ENCODE measurements at regions not wholly inside any gene's neighbourhood (a gene's known extent, or its start where the extent isn't known, plus 50 kb on each side); places are given as distances from the start of the nearest gene placed in this dataset.

- DNase-seq: no peak
These were observed 587.7 kb upstream of the ADGRL4 start for GRCh38 chr1:79594121-79594698.

DNA sequence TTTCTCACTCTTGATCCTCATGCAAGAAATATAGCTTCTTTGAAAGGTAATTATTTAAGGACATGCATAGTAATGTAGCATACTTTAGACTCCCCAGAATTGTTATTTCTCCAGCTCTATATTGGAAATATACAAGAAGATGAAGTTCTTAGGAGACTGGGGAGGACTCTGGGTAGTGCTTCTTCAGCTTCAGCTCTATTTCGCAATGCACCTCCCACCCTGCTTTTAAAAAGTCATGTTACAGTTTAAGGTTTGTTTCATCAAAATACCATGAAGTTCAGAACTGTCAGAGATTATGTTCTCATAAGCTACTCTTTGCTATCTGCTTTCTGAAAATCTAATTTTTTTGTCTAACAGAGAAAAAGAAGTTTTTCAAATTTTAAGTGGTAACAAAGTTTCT lies 586.2 kb upstream of the ADGRL4 start:
- no peak for DNase-seq

DNA sequence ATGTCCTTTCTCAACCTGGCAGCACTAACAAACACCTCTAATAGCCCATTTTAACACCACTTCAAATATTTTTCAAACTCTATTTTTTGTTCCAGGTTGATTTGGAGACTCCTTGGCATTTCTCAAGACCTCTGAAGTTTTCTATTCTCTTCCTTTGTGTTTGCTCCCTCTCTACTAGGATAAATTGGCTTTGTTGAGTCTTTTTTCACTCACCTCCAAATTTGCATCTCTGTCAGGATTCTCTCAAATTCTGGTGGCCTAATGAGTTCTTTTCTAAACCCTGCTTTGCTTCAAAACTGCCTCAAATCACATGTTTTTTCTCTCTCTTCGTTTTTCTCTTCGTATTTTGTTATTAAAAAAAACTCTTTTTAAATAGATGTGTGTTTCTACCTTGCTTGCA lies 582.2 kb upstream of the ADGRL4 start:
- DNase-seq: no peak

GRCh38 chr1:79587229-79587628 lies 580.7 kb upstream of the ADGRL4 start:
- no peak for DNase-seq

- DNase-seq: peak; percentile 25
These were observed 579.3 kb upstream of the ADGRL4 start for GRCh38 chr1:79585801-79586200.

DNA sequence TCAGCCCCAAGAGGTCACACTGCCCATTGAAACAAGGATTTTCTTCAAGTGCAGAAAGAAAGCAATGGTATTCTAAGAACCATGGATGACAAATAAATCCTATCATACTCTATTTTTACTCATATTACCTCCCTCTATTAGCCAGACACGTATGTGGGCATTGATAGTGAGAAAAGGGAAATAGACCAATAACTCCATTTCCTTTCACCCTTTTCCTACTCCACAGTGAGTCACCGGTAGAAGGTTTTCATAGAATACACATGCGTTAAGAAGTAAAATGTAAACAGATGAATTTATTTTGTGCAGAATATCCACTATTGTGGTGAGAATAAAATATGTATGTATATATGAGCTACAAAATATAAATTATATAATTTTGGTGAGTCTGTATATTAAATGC lies 568.9 kb upstream of the ADGRL4 start:
- no peak for DNase-seq

DNA sequence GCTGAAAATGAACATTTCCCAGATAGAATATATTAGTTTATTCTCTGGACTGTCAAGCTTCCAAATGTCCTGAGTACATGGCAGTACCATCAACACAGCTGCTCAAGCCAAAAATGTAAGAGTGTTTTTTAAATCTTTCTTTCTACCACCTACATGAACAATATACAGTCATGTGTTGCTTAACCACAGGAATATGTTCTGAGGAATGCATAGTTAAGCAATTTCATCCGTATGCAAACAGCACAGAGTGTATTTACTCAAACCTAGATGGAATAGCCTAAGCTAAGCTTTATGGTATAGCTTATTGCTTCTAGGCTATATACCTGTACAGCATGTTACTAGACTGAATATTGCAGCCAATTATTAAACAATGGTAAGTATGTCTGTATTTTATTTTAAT lies 561.9 kb upstream of the ADGRL4 start:
- no peak for DNase-seq

DNA sequence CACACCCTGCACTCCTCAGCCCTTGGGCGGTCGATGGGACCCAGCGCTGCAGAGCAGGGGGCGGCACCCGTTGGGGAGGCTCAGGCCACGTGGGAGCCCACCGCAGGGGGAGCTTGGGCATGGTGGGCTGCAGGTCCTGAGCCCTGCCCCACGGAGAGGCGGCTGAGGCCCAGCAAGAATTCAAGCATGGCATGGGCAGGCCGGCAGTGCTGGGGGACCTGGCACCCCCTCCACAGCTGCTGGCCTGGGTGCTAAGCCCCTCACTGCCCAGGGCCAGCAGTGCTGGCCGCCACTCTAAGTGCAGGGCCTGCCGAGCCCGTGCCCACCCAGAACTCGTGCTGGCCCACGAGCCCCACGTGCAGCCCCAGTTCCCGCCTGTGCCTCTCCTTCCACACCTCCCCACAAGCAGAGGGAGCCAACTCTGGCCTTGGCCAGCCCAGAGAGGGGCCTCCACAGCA lies 555.0 kb upstream of the ADGRL4 start:
- DNase-seq: no peak

DNA sequence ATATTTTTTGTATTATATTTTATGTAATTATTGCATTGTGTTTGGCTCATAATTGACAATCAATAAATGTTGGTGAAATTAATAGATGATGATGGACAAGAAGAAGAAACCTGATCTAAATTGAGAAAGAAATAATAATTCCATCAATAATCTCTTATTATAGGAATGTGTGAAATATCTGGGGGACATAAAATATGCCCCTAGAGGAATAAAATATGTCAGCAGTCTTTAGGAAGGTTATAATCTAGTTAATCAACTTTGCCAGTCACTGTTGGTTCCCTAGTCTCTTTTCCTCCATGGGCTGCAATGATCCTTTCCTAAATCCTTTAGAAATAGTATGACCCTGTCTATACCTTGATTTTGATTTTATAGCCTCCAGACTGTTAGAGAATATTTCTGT lies 549.7 kb upstream of the ADGRL4 start:
- no peak for DNase-seq

DNA sequence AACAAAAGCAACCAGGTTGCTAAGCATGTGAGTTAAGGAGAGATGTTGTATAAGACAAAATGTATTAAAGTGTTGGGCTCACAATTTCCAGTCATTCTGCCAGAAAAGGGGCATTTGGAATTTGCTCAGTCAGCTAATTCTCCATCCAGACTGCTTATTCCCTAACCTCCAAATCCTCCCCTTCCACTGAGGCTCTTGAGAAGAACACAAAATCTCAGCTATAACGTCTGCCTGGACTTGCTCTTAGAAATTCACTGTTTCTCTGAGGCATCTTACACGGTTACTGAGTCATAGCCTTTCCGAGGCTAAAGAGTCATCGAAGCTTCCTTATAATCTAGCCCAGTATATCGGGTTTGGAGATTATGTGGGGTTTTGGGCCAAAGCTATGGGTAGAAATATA lies 548.2 kb upstream of the ADGRL4 start:
- DNase-seq: no peak

- no peak for DNase-seq
These were observed 544.8 kb upstream of the ADGRL4 start for GRCh38 chr1:79551321-79551720.

DNA sequence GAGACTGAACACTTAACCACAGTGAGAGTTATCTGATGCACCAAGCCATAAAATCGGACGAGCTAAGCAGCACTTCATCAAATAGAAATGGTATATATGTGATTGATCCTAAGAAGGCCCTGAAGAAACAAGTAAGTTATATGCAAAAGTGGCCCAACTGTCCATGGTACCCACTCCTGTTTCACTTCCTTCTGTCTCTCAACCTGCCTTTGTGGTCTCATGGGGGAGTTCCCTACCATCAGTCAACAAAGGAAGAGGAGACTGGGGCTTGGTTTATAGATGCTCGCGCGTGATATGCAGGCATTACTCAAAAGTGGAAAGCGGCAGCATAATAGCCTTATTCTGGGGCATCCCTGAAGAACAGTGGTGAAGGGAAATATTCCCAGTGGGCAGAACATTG lies 543.9 kb upstream of the ADGRL4 start:
- no peak for DNase-seq

DNA sequence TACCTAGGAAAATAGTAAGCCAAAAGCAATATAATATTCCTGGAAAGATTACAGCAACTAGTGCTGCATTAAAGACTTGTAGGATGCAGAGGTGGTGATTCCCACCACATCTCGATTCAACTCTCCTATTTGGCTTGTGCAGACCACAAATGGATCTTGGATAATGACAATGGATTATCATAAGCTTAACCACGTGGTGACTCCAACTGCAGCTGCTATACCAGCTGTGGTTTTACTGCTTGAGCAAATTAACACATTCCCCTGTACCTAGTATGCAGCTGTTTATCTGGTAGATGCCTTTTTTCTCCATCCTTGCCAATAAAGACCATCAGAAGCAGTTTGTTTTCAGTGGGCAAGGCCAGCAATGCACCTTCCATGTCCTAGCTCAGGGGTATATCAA lies 542.7 kb upstream of the ADGRL4 start:
- DNase-seq: no peak

- DNase-seq: no peak
These were observed 541.0 kb upstream of the ADGRL4 start for GRCh38 chr1:79547514-79547913.

DNA sequence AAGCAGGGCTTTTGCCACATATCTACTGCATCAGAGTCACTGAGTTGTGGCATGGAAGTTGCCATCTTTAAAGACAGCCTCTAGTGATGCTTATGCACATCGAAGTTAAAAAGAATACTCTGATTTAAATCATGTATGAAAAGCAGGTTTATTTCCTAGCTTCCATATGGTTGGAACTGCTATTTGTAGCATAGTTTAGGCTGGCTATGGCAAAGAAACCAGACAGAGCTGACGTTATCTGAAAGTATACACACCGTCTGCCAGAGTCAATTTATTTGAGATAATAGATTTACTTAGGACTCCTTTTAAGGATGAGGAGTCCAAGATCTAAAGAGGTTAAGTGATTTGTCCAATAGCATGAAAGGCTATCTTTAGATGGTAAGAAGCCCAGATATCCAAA lies 536.9 kb upstream of the ADGRL4 start:
- no peak for DNase-seq

GRCh38 chr1:79539001-79539400 lies 532.5 kb upstream of the ADGRL4 start:
- DNase-seq: no peak

DNA sequence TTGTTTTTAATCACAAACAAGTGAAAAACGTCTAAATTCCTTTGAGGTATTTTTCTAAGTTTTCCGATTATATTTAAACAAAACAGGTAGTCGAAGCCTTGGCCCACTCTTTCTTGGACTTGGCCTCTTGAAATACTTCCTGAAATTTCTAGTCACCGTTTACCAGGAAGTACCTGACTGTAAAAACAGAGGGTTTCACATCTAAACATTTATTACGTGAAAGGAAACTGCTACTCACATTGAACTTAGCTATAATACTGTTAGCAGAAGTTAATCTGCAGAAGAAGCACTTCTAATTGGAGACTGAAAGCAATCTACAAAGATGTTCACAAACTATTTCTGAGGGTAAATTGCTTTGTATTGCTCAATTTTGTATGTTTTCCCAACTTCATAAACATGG lies 526.0 kb upstream of the ADGRL4 start:
- no peak for DNase-seq

- no peak for DNase-seq
These were observed 525.3 kb upstream of the ADGRL4 start for GRCh38 chr1:79531790-79532189.

DNA sequence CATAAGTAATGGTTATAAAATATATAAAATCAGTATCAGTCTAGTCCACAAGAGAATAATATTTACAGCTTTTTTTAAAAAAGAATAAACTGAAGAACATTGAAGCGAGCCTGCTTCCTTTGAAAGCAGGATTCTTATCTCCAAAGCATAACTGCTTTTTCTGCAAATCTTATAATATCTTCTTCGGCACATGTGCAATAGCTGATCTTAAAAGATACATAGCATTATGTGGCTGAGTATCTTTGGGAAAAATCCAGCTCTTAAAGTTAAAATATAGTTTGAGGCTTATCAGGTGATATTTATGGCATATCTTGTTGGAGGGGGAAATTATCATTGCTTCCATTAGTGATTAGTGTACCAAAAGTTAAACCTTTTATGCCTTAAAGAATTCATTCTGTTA lies 523.9 kb upstream of the ADGRL4 start:
- no peak for DNase-seq

DNA sequence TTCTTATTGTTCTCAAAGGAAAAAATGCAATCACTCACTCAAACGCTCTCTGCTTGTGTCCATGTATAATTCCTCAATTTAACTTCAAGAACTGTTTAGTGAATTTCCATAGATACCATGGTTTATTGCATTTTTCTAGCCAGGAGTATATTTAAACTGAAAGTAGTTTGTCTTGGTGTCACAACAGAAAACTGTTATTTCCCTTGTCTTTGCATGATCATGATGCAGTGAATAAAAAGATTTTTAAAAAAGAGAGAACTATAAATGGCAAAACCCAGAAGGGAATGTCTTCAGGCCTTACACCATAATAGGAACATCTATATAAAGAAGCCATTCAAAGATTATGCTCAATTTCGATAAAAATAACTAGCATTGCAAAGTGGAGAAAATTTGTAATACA lies 523.5 kb upstream of the ADGRL4 start:
- DNase-seq: no peak

GRCh38 chr1:79524126-79524525 lies 517.6 kb upstream of the ADGRL4 start:
- DNase-seq: no peak

DNA sequence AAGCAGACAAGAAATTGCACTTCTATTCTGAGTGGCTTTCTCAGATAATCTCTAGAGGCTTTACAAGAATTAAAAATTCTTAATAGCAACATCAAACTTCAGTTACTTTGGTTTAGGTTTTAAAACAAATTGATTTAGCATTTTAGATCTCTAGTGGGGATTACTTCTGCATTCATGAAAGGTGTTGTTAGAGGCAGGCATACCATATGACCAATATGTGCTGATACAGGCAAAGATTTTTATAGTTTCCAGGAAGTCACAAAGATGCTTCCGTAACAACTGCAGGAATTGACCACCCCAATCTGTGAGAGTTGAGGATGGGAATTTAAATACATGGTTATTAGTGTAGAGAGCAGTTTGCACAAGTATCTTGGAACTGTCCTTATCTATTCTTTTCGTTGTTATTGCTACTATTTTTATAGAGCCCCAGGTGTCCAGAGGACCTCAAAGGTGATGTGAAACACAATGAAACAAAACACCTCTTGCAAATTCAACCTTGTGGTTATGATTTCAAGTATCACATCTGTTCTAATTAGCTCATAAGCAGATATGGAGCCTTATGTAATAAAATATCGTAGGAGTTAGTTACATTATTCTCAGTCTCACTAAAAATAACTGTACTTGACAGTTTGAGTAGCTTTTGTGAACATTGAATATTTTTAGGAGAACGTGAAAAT lies 512.7 kb upstream of the ADGRL4 start:
- DNase-seq: no peak

- DNase-seq: no peak
These were observed 511.1 kb upstream of the ADGRL4 start for GRCh38 chr1:79517470-79518224.

- DNase-seq: no peak
These were observed 501.2 kb upstream of the ADGRL4 start for GRCh38 chr1:79507770-79508169.

All from femur (tissue), 1 donor.